GM12892 (cell line): ENCODE measurements at regions not wholly inside any gene's neighbourhood (a gene's known extent, or its start where the extent isn't known, plus 50 kb on each side); places are given as distances from the start of the nearest gene placed in this dataset.

ENCODE experiments used
- POLR2A ChIP-seq: IDR thresholded peaks from 2 replicates; pipeline ENCODE4 v1.6.1; 2011; ENCODE audit warnings: low read depth, low read length, control low read depth
- POLR2AphosphoS5 ChIP-seq: IDR thresholded peaks from 2 replicates; pipeline ENCODE4 v1.6.1; 2011; ENCODE audit warnings: low read depth, low read length, control low read depth
- TAF1 ChIP-seq: IDR thresholded peaks from 2 replicates; pipeline ENCODE4 v1.6.1; 2011; ENCODE audit warnings: low read depth, mild to moderate bottlenecking, control low read depth, low read length, borderline replicate concordance

DNA sequence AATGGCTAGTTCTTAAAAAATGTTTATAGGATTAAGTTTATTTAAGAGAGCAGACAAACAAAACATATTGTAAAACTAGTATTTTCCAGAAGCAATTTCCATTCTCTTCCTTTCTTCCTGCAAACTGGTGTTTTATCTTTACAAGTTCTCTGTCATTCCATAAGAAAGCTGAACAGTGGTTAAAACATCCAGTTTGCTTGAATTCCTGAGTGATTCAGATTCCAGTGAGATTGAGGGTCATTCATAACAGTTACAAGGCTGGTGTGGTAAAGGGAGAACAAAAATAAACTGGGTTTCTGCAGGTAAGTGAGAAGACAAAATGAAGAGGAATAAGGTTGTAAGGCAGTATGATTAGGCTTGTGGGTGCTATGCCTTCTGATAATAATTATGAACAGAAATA is 544.8 kb upstream of the DIPK2B start:
- TF ChIP-seq POLR2AphosphoS5 (no peak), POLR2A (no peak), TAF1 (no peak)
